Hepatocyte (in vitro differentiated cells): ENCODE measurements at regions not wholly inside any gene's neighbourhood (a gene's known extent, or its start where the extent isn't known, plus 50 kb on each side); places are given as distances from the start of the nearest gene placed in this dataset.
A peak's percentile ranks its signal among the peaks of the same experiment; 100 is the strongest.

Experiments used
- DNase-seq: peaks from one replicate; pipeline ENCODE4 v3.0.0-alpha.2; 2016; ENCODE audit warnings: low spot score
- H2AFZ ChIP-seq: fragments of 200-600 bp; sonication (generic); 2 replicates; pipeline ENCODE4 v1.6.0; 2016; ENCODE audit warnings: antibody characterized with exemption, mild to moderate bottlenecking
- H3K27ac ChIP-seq: fragments of 200-600 bp; sonication (generic); 2 replicates; pipeline ENCODE4 v1.5.1; 2016; ENCODE audit warnings: mild to moderate bottlenecking
- H3K27me3 ChIP-seq: fragments of 200-600 bp; sonication (generic); 2 replicates; pipeline ENCODE4 v1.6.1; 2016
- H3K36me3 ChIP-seq: fragments of 200-600 bp; sonication (generic); replicated peaks from 2 replicates; pipeline ENCODE4 v1.5.1; 2016; ENCODE audit warnings: low read depth; ENCODE audit not compliant: insufficient read depth
- H3K4me1 ChIP-seq: fragments of 200-600 bp; sonication (generic); 2 replicates; pipeline ENCODE4 v1.5.1; 2016; ENCODE audit warnings: mild to moderate bottlenecking, moderate library complexity; ENCODE audit not compliant: insufficient read depth
- H3K4me2 ChIP-seq: fragments of 200-600 bp; sonication (generic); 2 replicates; pipeline ENCODE4 v1.6.0; 2016
- H3K4me3 ChIP-seq: fragments of 200-600 bp; sonication (generic); 2 replicates; pipeline ENCODE4 v1.5.1; 2016; ENCODE audit warnings: mild to moderate bottlenecking
- H3K79me2 ChIP-seq: fragments of 200-600 bp; sonication (generic); 2 replicates; pipeline ENCODE4 v1.6.0; 2017; ENCODE audit warnings: mild to moderate bottlenecking
- H3K9me2 ChIP-seq: fragments of 200-600 bp; sonication (generic); replicated peaks from 2 replicates; pipeline ENCODE4 v1.6.0; 2017; ENCODE audit warnings: mild to moderate bottlenecking; ENCODE audit not compliant: insufficient read depth
- H3K9me3 ChIP-seq: fragments of 200-600 bp; sonication (generic); 2 replicates; pipeline ENCODE4 v1.5.1; 2016; ENCODE audit warnings: low read depth, mild to moderate bottlenecking
- H4K20me1 ChIP-seq: fragments of 200-600 bp; sonication (generic); 2 replicates; pipeline ENCODE4 v1.6.0; 2016; ENCODE audit warnings: mild to moderate bottlenecking; ENCODE audit not compliant: insufficient read depth, poor library complexity, severe bottlenecking
- EZH2 ChIP-seq: fragments of 200-600 bp; sonication (generic); IDR thresholded peaks from 2 replicates; pipeline ENCODE4 v1.6.1; 2016; ENCODE audit warnings: antibody characterized with exemption, mild to moderate bottlenecking, borderline replicate concordance
- EZH2phosphoT487 ChIP-seq: fragments of 200-600 bp; sonication (generic); IDR thresholded peaks from one replicate; pipeline ENCODE4 v1.6.1; 2018; ENCODE audit warnings: antibody characterized with exemption, mild to moderate bottlenecking, low read depth, moderate library complexity; ENCODE audit not compliant: unreplicated experiment, severe bottlenecking
- WGBS: methylation state at CpG from one replicate; pipeline ENCODE4 v1.1.6; 2016; ENCODE audit warnings: low lambda C conversion rate; ENCODE audit errors: missing lambda C conversion rate; 5-methylcytosine and 5-hydroxymethylcytosine counted together
- TF ChIP-seq, protein P1 (sequence below): fragments of 200-600 bp; sonication (generic); IDR thresholded peaks from 2 replicates; pipeline ENCODE4 v1.5.1; 2016; ENCODE audit warnings: antibody characterized with exemption, mild to moderate bottlenecking; ENCODE audit not compliant: poor library complexity

DNA sequence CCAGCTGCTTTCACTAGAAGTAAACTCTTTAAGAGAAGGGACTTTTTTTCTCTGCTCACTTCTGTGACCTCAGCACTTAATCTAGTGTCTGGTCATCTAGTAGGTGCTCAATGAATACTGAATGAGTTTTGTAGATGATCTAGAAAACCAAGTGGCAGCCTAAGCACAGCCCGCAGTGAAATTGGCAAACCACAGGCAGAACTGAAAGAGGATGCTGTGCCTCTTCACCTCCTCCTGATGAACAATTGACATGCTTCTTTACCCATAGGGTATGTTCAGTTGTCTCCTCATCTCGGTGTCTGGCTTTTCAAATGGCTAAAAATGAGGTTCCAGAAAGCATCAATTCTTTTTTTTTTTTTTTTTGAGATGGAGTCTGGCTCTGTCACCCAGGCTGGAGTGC, 399.5 kb downstream of the RMST start:
- no peaks in the 10 kb centered on the region for H3K9me2 ChIP-seq
- no peak overlapping the region for H3K4me3 ChIP-seq
- no peaks in the 10 kb centered on the region for H3K36me3 ChIP-seq
- no peak overlapping the region for H3K4me2 ChIP-seq
- no peak overlapping the region for H2AFZ ChIP-seq
- WGBS, result 45% methylated on average over 2 of the region's 2 CpGs
- no peaks in the 10 kb centered on the region for H3K4me1 ChIP-seq
- no peaks in the 10 kb centered on the region for H3K9me3 ChIP-seq
- no peak for DNase-seq
- H3K27ac ChIP-seq, result no peak overlapping the region
- H3K27me3 ChIP-seq, result no peaks in the 10 kb centered on the region
- TF ChIP-seq EZH2phosphoT487 (no peak), EZH2 (no peak)
- TF ChIP-seq, protein P1, sequence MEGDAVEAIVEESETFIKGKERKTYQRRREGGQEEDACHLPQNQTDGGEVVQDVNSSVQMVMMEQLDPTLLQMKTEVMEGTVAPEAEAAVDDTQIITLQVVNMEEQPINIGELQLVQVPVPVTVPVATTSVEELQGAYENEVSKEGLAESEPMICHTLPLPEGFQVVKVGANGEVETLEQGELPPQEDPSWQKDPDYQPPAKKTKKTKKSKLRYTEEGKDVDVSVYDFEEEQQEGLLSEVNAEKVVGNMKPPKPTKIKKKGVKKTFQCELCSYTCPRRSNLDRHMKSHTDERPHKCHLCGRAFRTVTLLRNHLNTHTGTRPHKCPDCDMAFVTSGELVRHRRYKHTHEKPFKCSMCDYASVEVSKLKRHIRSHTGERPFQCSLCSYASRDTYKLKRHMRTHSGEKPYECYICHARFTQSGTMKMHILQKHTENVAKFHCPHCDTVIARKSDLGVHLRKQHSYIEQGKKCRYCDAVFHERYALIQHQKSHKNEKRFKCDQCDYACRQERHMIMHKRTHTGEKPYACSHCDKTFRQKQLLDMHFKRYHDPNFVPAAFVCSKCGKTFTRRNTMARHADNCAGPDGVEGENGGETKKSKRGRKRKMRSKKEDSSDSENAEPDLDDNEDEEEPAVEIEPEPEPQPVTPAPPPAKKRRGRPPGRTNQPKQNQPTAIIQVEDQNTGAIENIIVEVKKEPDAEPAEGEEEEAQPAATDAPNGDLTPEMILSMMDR, result no peak
- no peaks in the 10 kb centered on the region for H4K20me1 ChIP-seq
- H3K79me2 ChIP-seq, result no peaks in the 10 kb centered on the region

DNA sequence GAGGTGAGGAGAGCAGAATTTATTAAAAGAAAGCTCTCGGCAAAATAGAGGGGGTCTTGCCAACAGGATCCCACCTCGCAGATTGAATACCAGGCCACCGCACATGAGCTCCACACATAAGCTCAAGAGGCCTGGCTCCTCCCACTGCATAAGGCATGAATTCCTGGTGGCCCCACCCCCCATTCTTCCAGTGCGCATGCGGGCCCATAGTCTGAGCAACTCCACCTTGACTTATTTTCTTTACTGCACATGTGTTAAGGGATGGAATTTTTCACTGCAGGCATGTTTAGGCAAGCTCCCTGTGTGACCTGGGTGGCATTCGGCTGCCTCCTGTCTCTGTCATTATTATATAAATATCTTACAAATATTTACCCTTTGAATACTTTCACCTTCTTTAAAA, 412.5 kb downstream of the RMST start:
- 80% methylated on average over 6 of the region's 6 CpGs for WGBS
- H3K9me3 ChIP-seq, result no peaks in the 10 kb centered on the region
- H3K79me2 ChIP-seq, result no peaks in the 10 kb centered on the region
- no peak overlapping the region for H3K4me2 ChIP-seq
- H2AFZ ChIP-seq, result no peak overlapping the region
- peak; percentile 41 for DNase-seq
- H3K9me2 ChIP-seq, result no peaks in the 10 kb centered on the region
- TF ChIP-seq, protein P1, result no peak
- TF ChIP-seq EZH2phosphoT487 (no peak), EZH2 (no peak)
- H3K27me3 ChIP-seq, result no peaks in the 10 kb centered on the region
- no peak overlapping the region for H3K4me3 ChIP-seq
- no peaks in the 10 kb centered on the region for H4K20me1 ChIP-seq
- no peaks in the 10 kb centered on the region for H3K4me1 ChIP-seq
- no peaks in the 10 kb centered on the region for H3K36me3 ChIP-seq
- H3K27ac ChIP-seq, result peak overlapping the region; percentile 48

DNA sequence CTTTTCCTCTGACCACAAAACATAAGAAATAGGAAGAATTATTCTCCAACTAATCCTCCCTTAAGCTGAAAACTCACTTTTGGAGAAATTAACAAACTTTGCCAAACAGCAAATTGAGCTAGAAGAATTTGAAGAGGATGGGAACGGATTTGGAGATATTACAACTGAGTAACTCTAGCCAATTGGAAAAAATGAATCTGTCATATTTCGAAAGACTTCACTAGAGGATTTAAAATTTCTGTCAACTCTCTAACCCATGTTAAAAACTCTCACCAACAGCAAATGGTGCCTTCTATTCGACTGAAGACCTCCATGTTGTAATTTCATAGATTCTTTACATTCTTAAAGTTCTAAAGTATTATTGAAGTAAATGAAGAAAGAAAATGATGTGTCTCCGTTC, 414.2 kb downstream of the RMST start:
- 67% methylated on average over 4 of the region's 4 CpGs for WGBS

More for the DNA sequence above, 414.2 kb downstream of the RMST start:
- Histone ChIP-seq H3K4me2 (no peak overlapping the region), H2AFZ (no peak overlapping the region), H3K9me3 (no peaks in the 10 kb centered on the region), H3K9me2 (no peaks in the 10 kb centered on the region), H4K20me1 (no peaks in the 10 kb centered on the region), H3K27ac (peak overlapping the region; percentile 2), H3K4me1 (no peaks in the 10 kb centered on the region), H3K79me2 (no peaks in the 10 kb centered on the region), H3K27me3 (no peaks in the 10 kb centered on the region), H3K36me3 (no peaks in the 10 kb centered on the region), H3K4me3 (no peak overlapping the region)
- DNase-seq, result no peak
- TF ChIP-seq EZH2 (no peak), EZH2phosphoT487 (no peak)
- TF ChIP-seq, protein P1, result no peak
